ENCODE measurements at regions not wholly inside any gene's neighbourhood (a gene's known extent, or its start where the extent isn't known, plus 50 kb on each side); places are given as distances from the start of the nearest gene placed in this dataset.

GRCh38 chr5:174218162-174218561 lies 172.7 kb downstream of the NSG2 start:
- Histone ChIP-seq H3K4me3 (no peak overlapping the region), H3K27ac (no peak overlapping the region)
- TF ChIP-seq, protein P1, sequence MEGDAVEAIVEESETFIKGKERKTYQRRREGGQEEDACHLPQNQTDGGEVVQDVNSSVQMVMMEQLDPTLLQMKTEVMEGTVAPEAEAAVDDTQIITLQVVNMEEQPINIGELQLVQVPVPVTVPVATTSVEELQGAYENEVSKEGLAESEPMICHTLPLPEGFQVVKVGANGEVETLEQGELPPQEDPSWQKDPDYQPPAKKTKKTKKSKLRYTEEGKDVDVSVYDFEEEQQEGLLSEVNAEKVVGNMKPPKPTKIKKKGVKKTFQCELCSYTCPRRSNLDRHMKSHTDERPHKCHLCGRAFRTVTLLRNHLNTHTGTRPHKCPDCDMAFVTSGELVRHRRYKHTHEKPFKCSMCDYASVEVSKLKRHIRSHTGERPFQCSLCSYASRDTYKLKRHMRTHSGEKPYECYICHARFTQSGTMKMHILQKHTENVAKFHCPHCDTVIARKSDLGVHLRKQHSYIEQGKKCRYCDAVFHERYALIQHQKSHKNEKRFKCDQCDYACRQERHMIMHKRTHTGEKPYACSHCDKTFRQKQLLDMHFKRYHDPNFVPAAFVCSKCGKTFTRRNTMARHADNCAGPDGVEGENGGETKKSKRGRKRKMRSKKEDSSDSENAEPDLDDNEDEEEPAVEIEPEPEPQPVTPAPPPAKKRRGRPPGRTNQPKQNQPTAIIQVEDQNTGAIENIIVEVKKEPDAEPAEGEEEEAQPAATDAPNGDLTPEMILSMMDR (IDR thresholded peaks at IDR 0.05) = no peak
- no peak for DNase-seq (ENCODE audit: low spot score)

GRCh38 chr5:174220417-174220816 lies 174.9 kb downstream of the NSG2 start:
- DNase-seq (ENCODE audit: low spot score) = no peak
- no peak overlapping the region for H3K4me3 ChIP-seq
- TF ChIP-seq, protein P1 (IDR thresholded peaks at IDR 0.05) = no peak
- H3K27ac ChIP-seq = no peak overlapping the region

- TF ChIP-seq, protein P1 (IDR thresholded peaks at IDR 0.05) = no peak
- DNase-seq (ENCODE audit: low spot score) = no peak
- Histone ChIP-seq H3K27ac (no peak overlapping the region), H3K4me3 (no peak overlapping the region)
Observed at GRCh38 chr5:174221436-174221835, 175.9 kb downstream of the NSG2 start.

GRCh38 chr5:174221946-174222345 lies 176.4 kb downstream of the NSG2 start:
- TF ChIP-seq, protein P1 (IDR thresholded peaks at IDR 0.05) = no peak
- no peak for DNase-seq (ENCODE audit: low spot score)
- no peak overlapping the region for H3K4me3 ChIP-seq
- no peak overlapping the region for H3K27ac ChIP-seq

DNA sequence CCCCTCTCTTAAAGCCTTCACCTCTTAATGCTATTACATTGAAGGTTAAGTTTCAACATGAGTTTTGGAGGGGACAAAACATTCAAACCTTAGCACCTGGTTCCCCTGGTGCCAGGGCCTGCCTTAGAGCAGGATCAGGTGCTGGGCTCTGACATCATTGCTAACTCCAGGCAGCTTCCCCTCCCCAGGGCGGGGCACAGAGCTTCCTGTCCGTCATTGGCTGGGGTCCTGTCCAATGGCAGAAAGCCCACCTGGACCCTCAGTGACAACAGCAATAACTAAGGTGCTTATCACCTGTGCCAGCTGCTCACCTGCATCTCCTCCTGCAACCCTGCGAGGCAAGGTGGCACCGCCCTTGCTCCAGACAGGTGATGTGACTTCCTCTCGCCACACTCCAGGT lies 177.4 kb downstream of the NSG2 start:
- no peak for DNase-seq (ENCODE audit: low spot score)
- no peak overlapping the region for H3K4me3 ChIP-seq
- no peak overlapping the region for H3K27ac ChIP-seq
- TF ChIP-seq, protein P1 (IDR thresholded peaks at IDR 0.05) = no peak

GRCh38 chr5:174223355-174223754 lies 177.8 kb downstream of the NSG2 start:
- no peak overlapping the region for H3K4me3 ChIP-seq
- DNase-seq (ENCODE audit: low spot score) = no peak
- H3K27ac ChIP-seq = no peak overlapping the region
- TF ChIP-seq, protein P1 (IDR thresholded peaks at IDR 0.05) = no peak

DNA sequence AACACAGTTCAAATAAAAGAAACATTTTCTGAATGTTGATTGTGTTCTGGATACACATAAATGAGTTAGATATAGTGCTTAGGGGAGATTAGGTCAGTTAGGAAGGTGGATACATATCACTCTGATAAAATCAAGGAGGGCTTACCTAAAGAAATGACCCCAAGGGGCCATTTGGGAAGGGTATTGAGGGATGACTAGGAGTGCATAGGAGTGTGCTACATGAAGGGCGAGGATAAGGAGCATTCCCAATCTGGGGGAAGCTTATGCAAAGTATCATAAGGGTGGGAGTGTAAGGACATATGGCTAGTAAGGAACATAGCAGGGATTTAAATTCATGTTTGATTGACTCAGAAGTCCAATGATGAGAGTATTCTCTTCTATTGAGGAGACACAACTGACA lies 183.6 kb downstream of the NSG2 start:
- DNase-seq (ENCODE audit: low spot score) = no peak
- TF ChIP-seq, protein P1 (IDR thresholded peaks at IDR 0.05) = no peak
- no peak overlapping the region for H3K4me3 ChIP-seq
- H3K27ac ChIP-seq = no peak overlapping the region

All from coronary artery (tissue), 2 donors.